Activated CD8-positive, alpha-beta memory T cell treated with anti-CD3 and anti-CD28 coated beads, Interleukin-2, amount 50 U/mL, for 1 hour (primary cell): ENCODE measurements at regions not wholly inside any gene's neighbourhood (a gene's known extent, or its start where the extent isn't known, plus 50 kb on each side); places are given as distances from the start of the nearest gene placed in this dataset.
"Not testable (repeated sequence)": the region's sequence is repeated elsewhere in the genome, so short reads cannot be mapped to it uniquely, and the experiment has no call there.

Source experiments
- DNase-seq: peaks from one replicate; pipeline ENCODE4 v3.0.0-alpha.2; 2020; ENCODE audit errors: extremely low read depth

DNA sequence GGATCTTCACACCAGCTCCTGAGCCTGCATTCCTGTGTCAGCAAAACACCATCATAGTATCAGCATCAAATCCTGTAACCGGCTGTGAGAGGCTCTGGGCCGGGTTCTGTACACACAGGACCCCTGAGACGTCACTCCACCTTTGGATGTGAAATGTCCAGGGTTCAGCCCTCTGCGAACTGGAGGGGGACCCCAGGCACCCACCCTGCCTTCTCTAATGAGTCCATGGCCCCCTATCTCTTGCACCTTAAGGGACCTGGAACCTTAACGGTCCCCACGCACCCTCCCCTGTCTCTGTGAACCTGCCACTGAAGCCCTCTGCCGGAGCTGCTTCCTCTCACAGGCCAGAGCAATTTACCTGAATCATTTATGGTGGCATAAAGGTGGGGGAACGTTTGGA is 257.8 kb downstream of the NPHP4 start:
- no peak for DNase-seq

DNA sequence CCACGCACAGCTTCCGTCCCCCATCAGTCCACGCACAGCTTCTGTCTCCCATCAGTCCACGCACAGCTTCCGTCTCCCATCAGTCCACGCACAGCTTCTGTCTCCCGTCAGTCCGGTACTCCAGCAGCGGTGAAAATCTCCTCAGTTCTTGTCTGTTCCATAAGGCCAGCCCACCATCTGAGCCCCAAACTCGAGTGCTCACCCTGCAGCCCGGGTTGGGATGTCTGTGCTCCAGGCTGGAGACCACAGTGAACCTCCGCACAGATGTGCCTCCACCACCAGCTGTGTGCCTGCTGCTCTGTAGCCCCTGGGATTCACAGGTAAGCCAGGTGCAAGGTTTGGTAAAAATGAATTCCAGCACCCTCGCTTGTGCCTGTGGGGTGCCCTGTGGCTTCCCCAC is 258.6 kb downstream of the NPHP4 start:
- no peak for DNase-seq

DNA sequence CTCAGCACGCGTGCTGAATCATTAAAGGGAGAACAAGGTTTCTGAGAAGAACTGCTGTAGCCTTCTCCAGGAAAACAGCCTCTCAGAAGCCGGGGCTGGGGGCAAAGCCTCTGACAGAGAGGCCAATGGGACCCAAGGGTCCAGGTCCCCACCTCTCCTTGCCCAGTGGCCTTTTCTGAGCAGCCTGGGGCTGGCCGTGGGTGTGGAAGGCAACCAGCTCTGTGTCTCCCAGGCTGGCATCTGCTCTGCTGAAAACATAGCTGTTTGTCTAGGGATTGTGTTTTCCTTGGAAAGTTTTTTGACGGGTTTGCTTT is 261.2 kb downstream of the NPHP4 start:
- DNase-seq: no peak

GRCh38 chr1:5730272-5731109 is 261.7 kb downstream of the NPHP4 start:
- no peak for DNase-seq

DNA sequence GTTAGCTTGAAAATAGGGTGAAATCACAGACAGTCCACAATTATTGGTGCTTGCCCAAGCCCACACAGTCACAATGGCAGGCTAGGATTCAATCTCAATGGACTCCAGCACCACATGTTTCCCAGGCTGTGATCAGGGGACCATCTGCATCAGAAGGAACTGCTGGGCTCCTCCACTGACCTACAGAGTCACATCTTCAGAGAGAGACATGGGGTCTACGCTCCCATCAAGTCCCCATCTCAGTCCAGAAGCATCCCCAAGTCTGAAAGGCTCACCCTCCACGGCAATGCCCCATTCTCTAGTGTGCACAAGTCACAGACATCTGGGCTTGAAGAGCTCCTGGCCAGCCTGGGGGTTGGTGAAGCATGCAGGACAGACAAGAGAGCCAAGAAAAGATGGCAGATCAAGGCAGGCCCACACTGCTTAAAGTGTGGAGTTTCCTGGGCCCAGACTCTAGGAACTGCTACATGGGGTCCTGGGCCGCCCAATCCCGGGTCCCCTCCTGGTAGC is 262.5 kb downstream of the NPHP4 start:
- DNase-seq: no peak

- no peak for DNase-seq
These were observed 263.4 kb downstream of the NPHP4 start for GRCh38 chr1:5728663-5729355.

DNA sequence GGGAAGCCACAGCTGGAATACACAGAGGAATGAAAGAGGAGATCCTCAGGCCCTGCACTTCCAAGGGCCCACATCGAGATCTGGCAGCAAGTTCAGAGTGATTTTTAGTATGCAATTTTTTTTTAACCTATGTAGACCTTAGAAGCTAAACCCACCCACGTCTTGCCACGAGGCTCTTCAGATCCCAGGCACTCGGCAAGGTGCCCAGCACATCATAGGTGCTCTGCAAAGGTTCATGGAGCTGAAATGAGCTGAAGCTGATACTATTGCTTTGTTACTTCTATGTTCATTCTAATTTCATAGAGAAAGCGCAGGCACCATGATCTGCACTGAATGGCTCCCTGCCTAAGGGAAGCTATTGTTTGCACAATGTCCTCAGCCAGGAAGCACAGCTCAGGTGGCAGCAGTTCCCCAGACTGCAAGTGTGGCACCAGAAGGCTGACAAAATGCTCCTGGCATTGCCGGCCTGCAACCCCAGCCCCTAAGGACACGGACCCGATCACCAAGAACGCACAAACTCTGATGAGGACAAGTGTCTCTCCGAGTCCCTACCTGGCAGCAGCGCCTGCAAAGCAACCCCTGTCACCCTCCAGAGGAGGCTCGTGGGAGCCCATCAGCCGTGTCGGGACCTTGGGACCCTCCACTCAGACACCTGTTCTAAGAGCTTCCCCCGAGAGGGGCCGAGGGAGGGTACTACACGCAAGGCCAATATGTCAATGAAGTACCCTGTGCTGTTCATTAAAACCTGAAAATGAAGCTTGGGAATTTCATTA is 264.2 kb downstream of the NPHP4 start:
- no peak for DNase-seq

GRCh38 chr1:5727191-5727590 is 265.0 kb downstream of the NPHP4 start:
- DNase-seq: no peak

DNA sequence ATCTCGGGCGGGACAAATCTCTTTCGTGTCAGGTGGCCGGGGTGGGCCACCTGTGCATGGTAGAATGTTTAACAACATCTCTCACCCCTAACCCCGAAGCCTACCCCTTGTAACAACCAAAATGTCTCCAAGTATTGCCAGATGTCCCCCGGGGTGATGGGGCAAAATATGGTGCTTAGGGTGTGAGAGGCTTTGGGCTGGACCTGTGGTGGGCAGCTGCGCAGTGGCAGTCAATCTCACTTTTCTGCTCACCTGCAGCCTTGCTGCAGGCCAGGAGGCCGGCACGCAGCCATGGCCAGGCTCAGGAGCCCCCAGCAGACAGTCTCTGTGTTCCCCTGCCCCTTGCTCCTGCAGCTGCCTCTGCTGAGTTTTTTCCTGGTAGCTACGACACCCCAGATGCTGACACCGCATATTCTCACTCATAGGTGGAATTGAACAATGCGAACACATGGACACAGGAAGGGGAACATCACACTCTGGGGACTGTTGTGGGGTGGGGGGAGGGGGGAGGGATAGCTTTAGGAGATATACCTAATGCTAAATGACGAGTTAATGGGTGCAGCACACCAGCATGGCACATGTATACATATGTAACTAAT is 265.5 kb downstream of the NPHP4 start:
- DNase-seq: not testable (repeated sequence)

DNA sequence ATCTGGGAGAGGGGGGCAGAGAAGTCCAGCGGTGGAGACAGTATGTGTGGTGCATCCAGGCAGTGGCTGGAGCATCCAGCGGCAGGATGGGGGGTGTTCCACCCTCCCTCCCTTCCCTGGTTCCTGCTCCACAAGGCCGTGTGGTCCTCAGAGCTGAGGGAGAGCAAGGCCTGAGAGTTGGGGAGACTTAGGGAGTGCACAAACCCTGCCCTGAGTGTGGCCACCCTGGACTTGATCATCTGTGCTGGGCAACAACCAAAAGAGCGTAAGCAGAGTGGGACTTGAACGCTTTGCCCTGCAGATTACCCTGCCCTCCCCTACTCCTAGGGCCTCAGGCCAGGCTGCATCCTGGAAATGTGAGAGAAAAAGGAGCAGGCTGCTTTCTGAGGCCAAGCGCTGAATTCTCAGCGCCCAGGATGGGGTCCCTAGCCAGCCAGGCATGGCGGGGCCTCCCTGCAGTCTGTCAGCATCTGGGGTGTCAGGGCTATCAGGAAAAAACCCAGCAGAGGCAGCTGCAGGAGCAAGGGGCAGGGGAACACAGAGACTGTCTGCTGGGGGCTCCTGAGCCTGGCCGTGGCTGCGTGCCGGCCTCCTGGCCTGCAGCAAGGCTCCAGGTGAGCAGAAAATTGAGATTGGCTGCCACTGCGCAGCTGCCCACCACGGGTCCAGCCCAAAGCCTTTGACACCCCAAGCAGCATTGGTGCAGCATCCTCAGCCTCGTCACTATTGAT is 266.2 kb downstream of the NPHP4 start:
- no peak for DNase-seq

DNA sequence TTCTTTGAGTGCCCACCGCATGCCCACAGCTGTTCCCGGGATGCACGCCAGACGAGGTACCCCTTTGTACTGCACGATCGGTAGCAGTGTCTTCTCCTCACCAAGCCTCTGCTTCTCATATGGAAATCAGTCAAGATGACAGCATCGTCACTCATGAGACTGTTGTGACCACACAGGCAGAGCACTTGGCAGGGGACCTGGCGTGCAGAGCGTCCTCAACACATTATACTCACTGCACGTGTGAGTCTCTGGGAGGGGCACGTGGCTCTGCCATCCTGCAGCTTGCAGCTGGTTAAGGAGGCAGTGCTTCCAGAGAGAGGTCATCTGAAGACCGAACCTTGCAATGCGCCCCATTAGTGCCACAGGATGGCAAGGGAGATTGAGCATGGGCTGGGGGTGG is 266.8 kb downstream of the NPHP4 start:
- DNase-seq: no peak

DNA sequence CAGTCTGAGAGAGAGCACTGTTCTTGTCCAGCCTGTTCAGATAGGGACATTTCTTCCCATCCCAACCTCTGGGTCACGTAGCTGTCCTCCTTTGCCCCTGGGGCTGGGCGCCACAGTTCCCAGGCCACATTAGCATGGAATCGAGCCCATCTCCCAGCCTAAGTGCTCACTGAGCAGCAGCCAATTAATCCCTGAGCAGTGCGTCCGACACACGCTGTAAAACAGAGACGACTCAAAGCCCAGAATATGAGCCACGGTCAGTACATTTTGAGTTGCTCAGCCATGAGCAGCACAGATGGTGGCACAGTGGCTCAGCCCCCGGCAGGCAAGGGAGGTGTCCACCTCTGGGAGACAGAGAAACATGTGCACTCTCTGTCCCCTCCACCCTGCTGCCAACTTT is 267.4 kb downstream of the NPHP4 start:
- no peak for DNase-seq

DNA sequence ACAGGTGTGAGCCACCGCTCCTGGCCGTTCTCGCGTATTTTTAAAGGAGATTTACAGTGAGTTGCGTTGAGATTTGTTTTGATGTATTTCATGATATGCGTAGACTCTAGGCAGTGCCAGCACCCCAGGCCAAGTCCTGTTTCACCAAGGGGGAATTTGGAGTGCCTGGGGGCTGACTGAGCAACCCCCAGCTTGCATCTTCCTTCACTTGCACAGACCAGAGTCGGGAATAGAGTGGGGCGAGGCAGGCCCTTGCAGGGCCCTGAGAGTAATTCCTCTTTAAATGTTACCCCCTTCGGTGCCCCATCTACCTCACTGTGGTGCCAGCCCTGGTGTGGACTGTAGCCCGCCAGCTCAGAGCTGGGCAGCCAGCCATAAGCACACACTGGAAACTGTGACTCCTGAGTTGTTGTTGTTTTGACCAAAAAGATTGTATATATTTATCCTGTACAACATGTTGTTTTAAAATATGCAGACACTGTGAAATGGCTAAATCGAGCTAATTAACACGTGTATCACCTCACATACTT is 269.5 kb downstream of the NPHP4 start:
- no peak for DNase-seq

- no peak for DNase-seq
These were observed 270.5 kb downstream of the NPHP4 start for GRCh38 chr1:5721634-5722215.

DNA sequence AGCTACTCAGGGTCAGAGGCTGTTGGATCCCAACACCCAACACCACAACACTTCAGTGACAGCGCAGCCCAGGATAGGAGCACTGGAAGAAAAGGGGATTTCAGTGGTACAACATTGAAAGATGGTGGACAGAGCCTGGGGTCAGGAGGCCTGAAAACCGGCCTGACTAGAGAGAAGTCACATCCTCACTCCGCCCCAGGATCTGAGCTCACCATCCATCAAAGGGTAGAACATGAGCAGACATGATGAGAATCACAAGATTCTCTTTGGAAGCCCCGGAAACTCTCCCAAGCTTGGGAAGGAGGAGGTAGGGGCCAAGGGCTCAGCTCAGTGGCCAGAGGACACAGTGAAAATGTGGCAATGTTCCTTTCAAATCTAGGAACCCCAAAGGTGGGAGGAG is 271.3 kb downstream of the NPHP4 start:
- DNase-seq: no peak

DNA sequence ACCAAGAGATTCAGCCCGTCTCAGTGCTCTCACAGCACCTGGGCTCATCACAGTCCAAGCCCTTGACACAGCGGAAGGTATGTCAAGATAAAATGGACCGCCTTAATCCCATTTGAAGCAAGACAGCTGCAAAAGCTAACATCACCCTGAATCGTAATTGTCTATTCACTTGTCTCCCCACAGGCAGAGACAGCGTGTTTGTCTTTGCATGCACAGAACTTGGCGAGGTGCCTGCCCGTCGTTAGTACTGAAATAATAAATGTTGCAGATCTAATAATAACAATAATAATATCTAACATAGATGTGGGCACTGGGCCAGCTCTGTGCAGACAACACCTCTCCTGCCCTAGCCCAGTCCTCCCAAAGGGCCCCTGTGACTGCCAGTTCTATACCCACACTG is 271.7 kb downstream of the NPHP4 start:
- no peak for DNase-seq

GRCh38 chr1:5720045-5720444 is 272.2 kb downstream of the NPHP4 start:
- no peak for DNase-seq

- no peak for DNase-seq
These were observed 273.2 kb downstream of the NPHP4 start for GRCh38 chr1:5718831-5719632.

DNA sequence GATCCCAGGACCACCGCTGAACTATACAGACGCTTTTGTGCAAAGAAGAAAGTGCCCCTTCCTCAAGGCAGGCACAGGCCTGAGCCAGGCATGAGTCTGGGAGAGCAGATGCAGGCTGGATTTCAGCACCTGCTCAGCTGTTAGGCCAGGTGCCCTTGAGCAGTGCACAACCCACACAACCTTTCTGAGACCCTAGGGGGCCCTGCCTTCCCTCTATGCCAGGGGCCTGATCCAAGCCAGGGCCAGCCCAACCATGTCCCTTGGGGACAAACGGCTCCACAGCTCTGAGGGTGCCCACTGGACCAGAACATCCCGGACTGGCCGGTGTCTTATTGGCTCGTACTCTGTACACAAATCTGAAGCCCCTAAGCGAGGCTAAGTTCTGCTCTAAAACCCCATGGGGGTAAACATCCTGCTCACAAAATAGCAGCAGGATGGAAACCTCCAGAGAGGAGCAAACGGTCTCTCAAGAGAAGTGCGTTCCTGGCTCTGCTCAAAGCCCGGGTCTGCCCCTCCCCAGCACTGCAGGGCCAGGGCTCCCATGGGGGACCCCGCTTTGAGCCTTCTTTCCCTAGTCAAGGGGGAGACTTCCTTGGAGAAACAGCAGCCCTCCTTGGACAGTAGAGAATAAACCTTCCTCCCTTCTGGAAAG is 275.1 kb downstream of the NPHP4 start:
- no peak for DNase-seq
